ENCODE measurements at regions not wholly inside any gene's neighbourhood (a gene's known extent, or its start where the extent isn't known, plus 50 kb on each side); places are given as distances from the start of the nearest gene placed in this dataset.

DNA sequence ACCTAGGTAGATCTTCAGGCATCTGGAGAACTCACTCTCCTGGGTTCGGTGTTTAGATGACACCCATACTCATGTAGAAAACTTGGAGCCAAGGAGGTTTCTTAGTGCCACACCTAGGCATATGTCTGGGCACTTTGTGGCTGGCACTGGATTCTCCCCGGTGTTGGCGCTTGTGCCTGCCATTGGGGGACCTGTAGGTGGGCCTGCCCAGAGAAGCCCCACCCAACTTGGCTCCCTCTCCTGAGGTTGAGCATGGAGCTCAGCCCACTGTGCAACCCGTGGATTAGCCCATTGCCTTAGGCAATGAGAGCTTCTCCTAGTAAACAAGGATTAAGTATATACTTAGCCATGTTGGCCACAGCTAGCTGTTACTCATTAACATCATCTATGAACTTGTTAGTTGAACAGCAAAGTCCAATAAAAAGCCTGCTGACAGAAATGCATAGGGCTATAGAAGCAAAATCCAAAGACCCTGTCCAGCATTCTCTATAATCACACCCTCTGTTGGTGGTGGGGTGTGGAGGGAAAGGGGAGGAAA, 335.5 kb upstream of the CHORDC1 start:
- H3K4me3 ChIP-seq (ENCODE audit: low read depth, low read length): no peak overlapping the region
- TF ChIP-seq, protein P1, sequence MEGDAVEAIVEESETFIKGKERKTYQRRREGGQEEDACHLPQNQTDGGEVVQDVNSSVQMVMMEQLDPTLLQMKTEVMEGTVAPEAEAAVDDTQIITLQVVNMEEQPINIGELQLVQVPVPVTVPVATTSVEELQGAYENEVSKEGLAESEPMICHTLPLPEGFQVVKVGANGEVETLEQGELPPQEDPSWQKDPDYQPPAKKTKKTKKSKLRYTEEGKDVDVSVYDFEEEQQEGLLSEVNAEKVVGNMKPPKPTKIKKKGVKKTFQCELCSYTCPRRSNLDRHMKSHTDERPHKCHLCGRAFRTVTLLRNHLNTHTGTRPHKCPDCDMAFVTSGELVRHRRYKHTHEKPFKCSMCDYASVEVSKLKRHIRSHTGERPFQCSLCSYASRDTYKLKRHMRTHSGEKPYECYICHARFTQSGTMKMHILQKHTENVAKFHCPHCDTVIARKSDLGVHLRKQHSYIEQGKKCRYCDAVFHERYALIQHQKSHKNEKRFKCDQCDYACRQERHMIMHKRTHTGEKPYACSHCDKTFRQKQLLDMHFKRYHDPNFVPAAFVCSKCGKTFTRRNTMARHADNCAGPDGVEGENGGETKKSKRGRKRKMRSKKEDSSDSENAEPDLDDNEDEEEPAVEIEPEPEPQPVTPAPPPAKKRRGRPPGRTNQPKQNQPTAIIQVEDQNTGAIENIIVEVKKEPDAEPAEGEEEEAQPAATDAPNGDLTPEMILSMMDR (IDR thresholded peaks at IDR 0.05; ENCODE audit: borderline replicate concordance, insufficient read depth, low read depth, low read length): no peak

GRCh38 chr11:90556606-90557005, 333.8 kb upstream of the CHORDC1 start:
- TF ChIP-seq, protein P1 (IDR thresholded peaks at IDR 0.05; ENCODE audit: borderline replicate concordance, insufficient read depth, low read depth, low read length): no peak

DNA sequence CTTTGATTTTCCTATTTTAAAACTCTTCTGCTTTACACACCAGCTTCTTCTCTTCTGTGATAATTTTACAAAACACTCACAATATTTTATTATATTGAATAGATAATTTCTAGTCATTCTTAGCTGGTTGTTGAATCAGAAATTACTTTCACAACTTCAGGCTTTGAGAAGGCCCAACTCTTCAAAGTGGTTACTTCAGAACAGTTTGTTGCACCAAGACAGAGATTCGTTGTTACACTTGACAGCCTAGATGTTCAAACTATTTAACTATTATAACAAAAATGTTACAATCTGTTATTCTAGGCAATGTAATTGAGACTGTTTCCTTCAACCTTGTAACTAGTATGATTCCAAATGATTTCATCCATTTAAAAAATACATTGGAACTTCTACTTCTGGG, 333.2 kb upstream of the CHORDC1 start:
- no peak overlapping the region for H3K4me3 ChIP-seq (ENCODE audit: low read depth, low read length)
- TF ChIP-seq, protein P1 (IDR thresholded peaks at IDR 0.05; ENCODE audit: borderline replicate concordance, insufficient read depth, low read depth, low read length): no peak

More at GRCh38 chr11:90556606-90557005, 333.8 kb upstream of the CHORDC1 start:
- no peak overlapping the region for H3K4me3 ChIP-seq (ENCODE audit: low read depth, low read length)

DNA sequence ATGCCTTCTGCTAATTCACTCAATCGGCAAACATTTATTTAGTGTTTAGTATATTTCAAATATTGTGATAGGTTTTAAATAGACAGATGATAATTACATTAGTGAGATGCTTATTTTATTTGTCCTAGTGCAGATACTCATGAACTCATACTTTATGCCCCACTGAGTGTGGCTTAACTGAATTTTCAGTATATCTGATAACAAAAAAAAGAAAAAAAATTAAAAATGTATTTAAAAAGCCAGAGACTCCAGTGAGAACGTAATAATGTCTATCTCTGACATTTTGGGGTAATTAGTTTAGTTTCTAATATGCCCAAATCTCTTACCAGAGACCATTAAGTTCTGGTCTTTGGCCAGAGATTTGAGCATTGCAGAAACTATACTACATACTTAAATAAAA, 332.6 kb upstream of the CHORDC1 start:
- TF ChIP-seq, protein P1 (IDR thresholded peaks at IDR 0.05; ENCODE audit: borderline replicate concordance, insufficient read depth, low read depth, low read length): no peak
- H3K4me3 ChIP-seq (ENCODE audit: low read depth, low read length): no peak overlapping the region

DNA sequence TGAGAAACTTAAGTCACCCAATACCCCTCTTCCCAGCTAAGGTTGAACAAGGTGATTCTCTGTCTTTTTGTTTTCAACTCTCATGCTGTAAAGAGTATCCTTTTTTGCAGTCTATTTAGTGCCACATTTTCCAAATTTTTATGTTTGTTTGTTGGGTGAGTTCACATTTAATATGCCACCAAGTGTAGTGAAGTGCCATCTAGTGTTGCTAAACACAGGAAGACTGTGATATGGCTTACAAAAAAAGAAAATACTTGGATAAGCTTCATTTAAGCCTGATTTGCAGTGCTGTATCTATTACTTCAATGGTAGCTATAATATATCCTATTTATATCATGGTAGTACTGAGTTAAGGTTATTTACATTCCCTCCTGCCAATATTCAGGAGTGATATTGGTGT, 319.2 kb upstream of the CHORDC1 start:
- TF ChIP-seq, protein P1 (IDR thresholded peaks at IDR 0.05; ENCODE audit: borderline replicate concordance, insufficient read depth, low read depth, low read length): no peak
- no peak overlapping the region for H3K4me3 ChIP-seq (ENCODE audit: low read depth, low read length)

DNA sequence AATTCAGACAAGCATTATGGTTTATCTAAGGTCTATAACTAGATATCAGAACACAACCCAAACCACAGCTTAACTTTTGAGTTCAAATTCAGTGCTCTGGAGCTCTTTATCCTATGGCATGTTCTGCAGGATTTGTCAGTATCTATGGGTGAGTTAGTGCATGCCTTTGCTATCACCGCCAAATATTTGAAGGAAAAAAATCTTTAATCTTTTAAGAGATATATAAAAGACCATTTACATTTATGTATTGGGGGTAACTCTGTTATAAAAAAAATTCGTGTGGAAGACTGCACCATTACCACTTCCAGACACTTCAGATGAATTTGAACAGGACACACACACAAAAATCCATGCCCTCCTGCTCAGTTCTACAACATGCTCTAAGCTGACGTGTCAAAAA, 313.5 kb upstream of the CHORDC1 start:
- no peak overlapping the region for H3K4me3 ChIP-seq (ENCODE audit: low read depth, low read length)
- TF ChIP-seq, protein P1 (IDR thresholded peaks at IDR 0.05; ENCODE audit: borderline replicate concordance, insufficient read depth, low read depth, low read length): no peak

- TF ChIP-seq, protein P1 (IDR thresholded peaks at IDR 0.05; ENCODE audit: borderline replicate concordance, insufficient read depth, low read depth, low read length): no peak
- no peak overlapping the region for H3K4me3 ChIP-seq (ENCODE audit: low read depth, low read length)
These were observed 309.3 kb upstream of the CHORDC1 start for GRCh38 chr11:90532125-90532524.
